ENCODE measurements at regions not wholly inside any gene's neighbourhood (a gene's known extent, or its start where the extent isn't known, plus 50 kb on each side); places are given as distances from the start of the nearest gene placed in this dataset.
"Not testable (repeated sequence)": the region's sequence is repeated elsewhere in the genome, so short reads cannot be mapped to it uniquely, and the experiment has no call there.

DNA sequence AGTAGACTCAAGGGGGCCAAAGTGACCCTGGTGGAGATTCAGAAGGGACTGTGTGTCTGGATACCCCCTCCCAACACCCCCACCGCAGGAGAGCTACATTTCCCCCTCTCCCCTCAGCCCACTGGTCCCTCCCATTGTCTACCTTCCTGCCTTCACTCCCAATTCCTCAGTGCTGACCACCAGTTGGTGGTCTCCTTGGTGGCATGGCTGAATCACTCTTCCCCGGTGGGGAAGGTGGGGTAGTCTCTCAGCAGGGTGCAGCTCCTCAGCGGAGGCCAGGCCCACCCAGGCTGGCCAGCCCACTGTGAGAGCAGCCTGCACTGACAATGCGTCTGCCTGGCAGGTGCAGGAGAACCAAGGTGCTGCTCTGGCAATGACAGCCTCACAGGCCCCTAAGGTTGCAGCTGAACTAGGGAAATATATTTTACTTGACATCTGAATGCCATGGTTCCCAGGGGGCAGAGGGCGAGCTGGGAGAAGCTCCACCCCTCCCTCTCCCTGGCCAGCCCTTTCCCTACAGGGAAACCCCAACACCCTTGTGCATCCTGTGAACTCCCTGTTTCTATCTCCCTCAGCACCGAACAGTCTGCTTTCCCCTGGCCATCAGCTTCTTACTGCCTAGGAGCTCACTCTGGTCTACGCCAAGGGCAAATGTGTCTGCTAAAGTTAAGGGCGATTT is 62.6 kb upstream of the PAX8 start:
- DNase-seq (ENCODE audit: low spot score): no peak

DNA sequence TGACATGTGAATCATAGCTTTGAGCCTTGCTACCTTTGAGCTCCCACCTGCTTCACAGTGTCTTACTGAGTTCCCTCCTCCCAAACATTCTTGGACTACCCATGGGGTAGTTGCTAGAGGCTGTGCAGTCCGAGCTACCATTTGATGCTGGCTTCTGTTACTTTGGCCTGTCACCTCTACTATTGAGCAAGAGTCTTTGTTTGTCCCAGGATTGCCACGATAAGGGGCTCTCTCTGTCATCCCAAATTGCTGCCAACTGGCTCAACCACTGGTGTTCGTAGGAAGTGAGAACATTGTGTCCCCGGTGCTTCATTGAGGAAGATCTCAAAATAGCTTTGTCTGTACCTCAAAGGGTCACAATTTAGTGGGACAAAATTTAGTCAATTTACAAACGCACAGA is 59.1 kb upstream of the PAX8 start:
- no peak for DNase-seq (ENCODE audit: low spot score)

DNA sequence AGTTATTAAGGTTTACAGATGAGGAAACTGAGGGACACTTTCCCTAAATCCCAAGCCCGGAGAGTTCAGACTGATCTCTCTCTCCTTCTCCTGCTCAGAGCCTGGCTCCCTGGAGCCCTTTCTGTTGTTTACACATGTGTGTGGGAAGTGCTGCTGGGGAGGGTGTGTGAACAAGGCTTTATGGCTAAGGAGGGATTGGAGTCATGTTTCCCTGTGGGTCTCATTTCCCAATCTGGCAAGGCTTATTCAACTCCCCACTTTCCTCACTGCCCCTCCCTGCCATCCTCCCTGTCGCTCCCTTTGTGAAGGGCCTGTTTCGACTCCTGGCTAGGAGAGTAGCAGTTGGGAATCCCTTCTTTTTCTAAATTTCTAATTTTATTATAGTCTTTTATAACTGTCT is 57.3 kb upstream of the PAX8 start:
- DNase-seq (ENCODE audit: low spot score): not testable (repeated sequence)

DNA sequence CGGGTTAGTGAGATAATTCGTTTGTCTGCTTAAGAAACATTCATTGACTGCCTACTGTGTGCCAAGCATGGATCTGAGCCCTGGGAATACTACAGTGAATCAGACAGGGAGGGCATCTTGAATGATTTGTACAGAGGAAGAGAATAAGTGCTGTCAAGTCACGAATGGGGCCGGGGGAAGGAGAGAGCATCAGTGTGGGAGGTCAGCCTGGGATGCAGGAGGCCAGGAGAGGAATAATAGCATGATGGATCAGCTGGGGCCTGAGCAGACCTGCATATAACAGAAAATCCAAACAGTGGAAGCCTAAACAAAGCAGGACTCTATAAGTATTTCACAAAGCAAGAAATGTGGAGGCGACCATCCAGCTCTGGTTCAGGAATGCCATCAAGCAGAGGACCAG is 55.4 kb upstream of the PAX8 start:
- no peak for DNase-seq (ENCODE audit: low spot score)

DNA sequence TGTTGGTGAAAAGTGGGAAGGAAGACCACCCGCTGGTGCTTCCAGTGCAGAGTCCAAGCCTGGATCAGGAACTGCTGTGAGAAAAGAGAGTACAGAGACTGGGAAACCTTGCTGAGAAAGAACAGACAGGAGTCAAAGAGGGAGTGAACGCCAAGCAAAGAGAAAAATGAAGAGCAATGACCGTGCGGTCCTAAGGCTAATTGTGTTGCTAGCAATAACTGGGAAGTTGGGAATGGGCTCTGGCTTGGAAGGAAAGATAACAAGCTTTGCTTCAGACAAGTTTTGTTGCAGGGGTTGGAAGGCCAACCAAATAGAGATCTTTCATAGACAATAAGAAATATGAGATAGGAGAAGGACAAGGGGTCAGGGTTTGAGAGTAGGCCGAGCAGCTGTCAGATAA is 55.0 kb upstream of the PAX8 start:
- not testable (repeated sequence) for DNase-seq (ENCODE audit: low spot score)

DNA sequence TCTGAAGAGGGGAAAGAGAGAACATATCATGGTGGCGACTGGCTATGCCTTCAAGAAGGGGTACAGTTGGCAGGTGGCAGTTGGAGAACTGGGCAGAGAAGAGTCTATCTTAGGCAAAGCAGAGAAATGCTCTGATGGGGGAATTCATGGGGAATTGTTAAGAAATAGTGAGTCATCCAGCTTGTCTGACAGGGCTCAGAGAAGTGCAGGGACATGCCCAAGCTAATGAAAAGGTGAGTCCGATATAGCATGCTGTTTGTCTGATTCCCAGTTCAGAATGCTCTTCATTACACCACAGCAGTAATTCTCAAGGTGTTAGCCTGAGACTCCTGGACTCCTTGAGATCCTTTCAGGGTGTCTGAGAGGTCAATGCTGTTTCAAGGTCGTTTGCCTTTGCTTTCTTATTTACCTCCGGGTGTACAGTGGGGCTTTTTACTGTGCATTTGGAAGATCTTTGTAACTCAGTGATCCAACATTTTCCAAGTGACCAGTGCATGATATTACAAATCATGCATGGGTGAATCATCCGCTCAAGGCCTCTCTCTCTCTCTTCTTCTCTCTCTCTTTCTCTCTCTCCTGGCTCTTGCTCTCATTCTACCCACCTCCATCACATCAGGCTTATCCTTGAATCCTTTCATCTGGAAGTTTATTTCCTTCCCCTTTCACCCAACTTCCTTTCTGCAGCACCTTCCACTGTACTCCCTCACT is 51.5 kb upstream of the PAX8 start:
- DNase-seq (ENCODE audit: low spot score): not testable (repeated sequence)

DNA sequence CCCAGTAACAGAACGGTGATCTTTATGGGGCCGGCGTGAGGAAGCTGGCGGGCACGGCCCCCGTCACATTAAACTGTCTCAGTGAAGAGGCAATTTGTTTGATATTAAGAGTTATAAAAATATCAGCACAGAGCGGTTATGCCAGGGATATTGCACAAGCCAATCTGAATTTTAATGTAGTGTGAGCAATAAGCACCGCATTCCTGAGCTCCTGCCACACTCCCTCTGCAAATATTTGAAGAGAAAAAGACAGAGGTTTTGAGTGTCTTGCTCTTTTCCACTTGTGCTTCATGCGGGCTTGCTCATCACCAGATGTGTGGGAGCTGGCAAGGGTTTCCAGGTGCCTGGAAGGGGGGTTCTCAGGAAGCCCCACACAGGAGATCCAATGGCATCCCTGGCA is 50.3 kb upstream of the PAX8 start:
- DNase-seq (ENCODE audit: low spot score): not testable (repeated sequence)

DNA sequence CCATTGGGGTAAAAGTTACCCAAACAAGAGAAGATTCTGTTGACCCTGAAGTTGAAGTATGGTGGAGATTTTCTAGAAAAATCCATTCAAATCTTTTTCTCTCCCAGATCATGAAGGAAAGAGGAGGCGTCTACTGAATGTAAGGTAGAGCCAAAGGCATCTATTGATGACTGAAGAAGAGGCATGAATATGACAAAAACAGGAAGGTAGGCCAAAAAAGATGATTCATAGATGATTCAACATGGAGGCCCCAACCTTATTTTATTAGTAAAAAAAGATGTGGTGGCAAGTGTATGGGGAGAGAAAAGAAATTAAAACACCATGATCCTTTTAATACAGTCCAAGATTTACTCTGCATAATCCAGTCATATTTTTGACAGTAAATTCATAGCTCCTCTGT is 49.9 kb upstream of the PAX8 start:
- DNase-seq (ENCODE audit: low spot score): not testable (repeated sequence)
